Subcutaneous abdominal adipose tissue (tissue), 5 donors: ENCODE measurements at regions not wholly inside any gene's neighbourhood (a gene's known extent, or its start where the extent isn't known, plus 50 kb on each side); places are given as distances from the start of the nearest gene placed in this dataset.

ENCODE experiments used
- H3K27ac ChIP-seq: one replicate; pipeline ENCODE4 v1.7.0; 2013; ENCODE audit warnings: low read depth, mild to moderate bottlenecking, inconsistent platforms, low read length, moderate library complexity
- H3K27me3 ChIP-seq, 5 donors: one replicate each; pipeline ENCODE4 v1.7.0; 2013; ENCODE audit warnings: low read length in 5 of 5, inconsistent platforms in 1 of 5; ENCODE audit not compliant: control insufficient read depth in 5 of 5, insufficient read depth in 4 of 5
- H3K36me3 ChIP-seq, 5 donors: one replicate each; pipeline ENCODE4 v1.7.0; 2013; ENCODE audit warnings: low read length in 5 of 5; ENCODE audit not compliant: control insufficient read depth in 5 of 5, insufficient read depth in 5 of 5
- H3K4me1 ChIP-seq, 5 donors: one replicate each; pipeline ENCODE4 v1.7.0; 2013; ENCODE audit warnings: low read length in 5 of 5, mild to moderate bottlenecking in 3 of 5, moderate library complexity in 1 of 5; ENCODE audit not compliant: control insufficient read depth in 5 of 5, insufficient read depth in 5 of 5
- H3K4me3 ChIP-seq, 5 donors: one replicate each; pipeline ENCODE4 v1.7.0; 2013; ENCODE audit warnings: low read length in 5 of 5, low read depth in 1 of 5
- H3K9ac ChIP-seq, 5 donors: one replicate each; pipeline ENCODE4 v1.7.0; 2013; ENCODE audit warnings: low read length in 5 of 5, mild to moderate bottlenecking in 4 of 5, moderate library complexity in 3 of 5
- H3K9me3 ChIP-seq, 5 donors: one replicate each; pipeline ENCODE4 v1.7.0; 2013; ENCODE audit warnings: low read length in 5 of 5; ENCODE audit not compliant: control insufficient read depth in 5 of 5
- donor health status: healthy.
- donor health status: healthy.
- donor health status: healthy.
- donor health status: healthy.
- donor health status: healthy.

- Histone ChIP-seq H3K4me1 (peaks cover 0 to 1% (median 0%) of the 10 kb centered on the region in 5 donors), H3K36me3 (no peaks in the 10 kb centered on the region), H3K9ac (no peak overlapping the region), H3K4me3 (no peak overlapping the region), H3K9me3 (no peaks in the 10 kb centered on the region), H3K27ac (no peak overlapping the region), H3K27me3 (no peaks in the 10 kb centered on the region)
These were observed 178.9 kb upstream of the LYZL1 start for GRCh38 chr10:29109707-29110571.

- H3K9ac ChIP-seq = no peak overlapping the region
- H3K27ac ChIP-seq = no peak overlapping the region
- H3K36me3 ChIP-seq = no peaks in the 10 kb centered on the region
- no peaks in the 10 kb centered on the region for H3K27me3 ChIP-seq
- H3K9me3 ChIP-seq = peaks cover 3 to 20% (median 9%) of the 10 kb centered on the region in 5 donors
- H3K4me1 ChIP-seq = no peaks in the 10 kb centered on the region
- no peak overlapping the region for H3K4me3 ChIP-seq
These were observed 175.8 kb upstream of the LYZL1 start for GRCh38 chr10:29112827-29113615.

GRCh38 chr10:29113616-29113945 lies 175.3 kb upstream of the LYZL1 start:
- Histone ChIP-seq H3K36me3 (no peaks in the 10 kb centered on the region), H3K4me3 (no peak overlapping the region), H3K4me1 (no peaks in the 10 kb centered on the region), H3K9ac (no peak overlapping the region), H3K27me3 (no peaks in the 10 kb centered on the region), H3K27ac (no peak overlapping the region), H3K9me3 (peaks cover 3 to 22% (median 9%) of the 10 kb centered on the region in 5 donors)

- Histone ChIP-seq H3K9me3 (peaks cover 3 to 28% (median 12%) of the 10 kb centered on the region in 5 donors), H3K4me3 (no peak overlapping the region), H3K4me1 (no peaks in the 10 kb centered on the region), H3K36me3 (no peaks in the 10 kb centered on the region), H3K27ac (no peak overlapping the region), H3K9ac (no peak overlapping the region), H3K27me3 (no peaks in the 10 kb centered on the region)
These were observed 174.7 kb upstream of the LYZL1 start for GRCh38 chr10:29114141-29114540.

- no peaks in the 10 kb centered on the region for H3K27me3 ChIP-seq
- H3K27ac ChIP-seq = no peak overlapping the region
- H3K4me1 ChIP-seq = no peaks in the 10 kb centered on the region
- peaks cover 3 to 28% (median 14%) of the 10 kb centered on the region in 5 donors for H3K9me3 ChIP-seq
- H3K9ac ChIP-seq = no peak overlapping the region
- no peaks in the 10 kb centered on the region for H3K36me3 ChIP-seq
- no peak overlapping the region for H3K4me3 ChIP-seq
These were observed 171.1 kb upstream of the LYZL1 start for GRCh38 chr10:29117781-29118180.

GRCh38 chr10:29119374-29119773 lies 169.5 kb upstream of the LYZL1 start:
- no peaks in the 10 kb centered on the region for H3K27me3 ChIP-seq
- H3K4me1 ChIP-seq = no peaks in the 10 kb centered on the region
- H3K36me3 ChIP-seq = no peaks in the 10 kb centered on the region
- no peak overlapping the region for H3K9ac ChIP-seq
- peaks cover 3 to 31% (median 19%) of the 10 kb centered on the region in 5 donors for H3K9me3 ChIP-seq
- no peak overlapping the region for H3K4me3 ChIP-seq
- H3K27ac ChIP-seq = no peak overlapping the region

GRCh38 chr10:29120216-29120615 lies 168.7 kb upstream of the LYZL1 start:
- no peak overlapping the region for H3K27ac ChIP-seq
- no peaks in the 10 kb centered on the region for H3K27me3 ChIP-seq
- peaks cover 3 to 31% (median 19%) of the 10 kb centered on the region in 5 donors for H3K9me3 ChIP-seq
- no peaks in the 10 kb centered on the region for H3K36me3 ChIP-seq
- H3K4me1 ChIP-seq = no peaks in the 10 kb centered on the region
- H3K4me3 ChIP-seq = no peak overlapping the region
- no peak overlapping the region for H3K9ac ChIP-seq

GRCh38 chr10:29124864-29125263 lies 164.0 kb upstream of the LYZL1 start:
- H3K9me3 ChIP-seq = peaks cover 0 to 5% (median 4%) of the 10 kb centered on the region in 5 donors
- no peak overlapping the region for H3K9ac ChIP-seq
- no peak overlapping the region for H3K27ac ChIP-seq
- H3K27me3 ChIP-seq = no peaks in the 10 kb centered on the region
- peaks cover 0 to 15% (median 10%) of the 10 kb centered on the region in 5 donors for H3K4me1 ChIP-seq
- no peak overlapping the region for H3K4me3 ChIP-seq
- H3K36me3 ChIP-seq = no peaks in the 10 kb centered on the region

GRCh38 chr10:29127037-29127700 lies 161.7 kb upstream of the LYZL1 start:
- Histone ChIP-seq H3K4me1 (peaks cover 0 to 16% (median 10%) of the 10 kb centered on the region in 5 donors), H3K36me3 (no peaks in the 10 kb centered on the region), H3K9me3 (peaks cover 0 to 5% (median 4%) of the 10 kb centered on the region in 5 donors), H3K9ac (no peak overlapping the region), H3K4me3 (no peak overlapping the region), H3K27ac (no peak overlapping the region), H3K27me3 (no peaks in the 10 kb centered on the region)

- no peaks in the 10 kb centered on the region for H3K27me3 ChIP-seq
- H3K4me3 ChIP-seq = no peak overlapping the region
- H3K27ac ChIP-seq = no peak overlapping the region
- peaks cover 0 to 21% (median 14%) of the 10 kb centered on the region in 5 donors for H3K4me1 ChIP-seq
- no peak overlapping the region for H3K9ac ChIP-seq
- H3K36me3 ChIP-seq = no peaks in the 10 kb centered on the region
- H3K9me3 ChIP-seq = peaks cover 0 to 5% (median 4%) of the 10 kb centered on the region in 5 donors
These were observed 161.1 kb upstream of the LYZL1 start for GRCh38 chr10:29127731-29128130.
